ENCODE measurements at regions not wholly inside any gene's neighbourhood (a gene's known extent, or its start where the extent isn't known, plus 50 kb on each side); places are given as distances from the start of the nearest gene placed in this dataset.
"Not testable (repeated sequence)": the region's sequence is repeated elsewhere in the genome, so short reads cannot be mapped to it uniquely, and the experiment has no call there.

DNA sequence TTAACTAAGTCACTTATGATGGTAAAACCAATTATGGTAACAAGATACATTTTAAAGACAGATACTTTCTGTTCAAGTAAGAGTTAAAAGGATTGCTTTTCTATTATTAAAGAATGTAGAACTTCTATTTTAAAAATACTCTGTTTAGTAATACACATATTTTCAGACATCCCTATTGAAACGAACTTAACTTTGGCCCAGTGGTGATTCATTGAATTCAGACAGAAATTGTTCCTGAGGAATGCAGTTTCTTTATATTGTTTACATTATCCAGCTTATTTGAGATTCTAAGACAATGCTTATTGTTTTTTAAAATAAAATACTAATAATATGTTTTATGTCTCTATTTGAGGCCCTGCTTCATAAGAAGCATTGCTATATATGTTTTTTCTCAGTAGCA is 816.4 kb downstream of the SEMA5A start:
- no peak overlapping the region for H3K27ac ChIP-seq (ENCODE audit: low read depth, low read length, poor library complexity, severe bottlenecking)
- H3K79me2 ChIP-seq (ENCODE audit: insufficient read depth, low read length) = no peaks in the 10 kb centered on the region
- no peak for TF ChIP-seq EZH2 (IDR thresholded peaks at IDR 0.05; ENCODE audit: borderline replicate concordance, low read length)
- TF ChIP-seq, protein P1, sequence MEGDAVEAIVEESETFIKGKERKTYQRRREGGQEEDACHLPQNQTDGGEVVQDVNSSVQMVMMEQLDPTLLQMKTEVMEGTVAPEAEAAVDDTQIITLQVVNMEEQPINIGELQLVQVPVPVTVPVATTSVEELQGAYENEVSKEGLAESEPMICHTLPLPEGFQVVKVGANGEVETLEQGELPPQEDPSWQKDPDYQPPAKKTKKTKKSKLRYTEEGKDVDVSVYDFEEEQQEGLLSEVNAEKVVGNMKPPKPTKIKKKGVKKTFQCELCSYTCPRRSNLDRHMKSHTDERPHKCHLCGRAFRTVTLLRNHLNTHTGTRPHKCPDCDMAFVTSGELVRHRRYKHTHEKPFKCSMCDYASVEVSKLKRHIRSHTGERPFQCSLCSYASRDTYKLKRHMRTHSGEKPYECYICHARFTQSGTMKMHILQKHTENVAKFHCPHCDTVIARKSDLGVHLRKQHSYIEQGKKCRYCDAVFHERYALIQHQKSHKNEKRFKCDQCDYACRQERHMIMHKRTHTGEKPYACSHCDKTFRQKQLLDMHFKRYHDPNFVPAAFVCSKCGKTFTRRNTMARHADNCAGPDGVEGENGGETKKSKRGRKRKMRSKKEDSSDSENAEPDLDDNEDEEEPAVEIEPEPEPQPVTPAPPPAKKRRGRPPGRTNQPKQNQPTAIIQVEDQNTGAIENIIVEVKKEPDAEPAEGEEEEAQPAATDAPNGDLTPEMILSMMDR (IDR thresholded peaks at IDR 0.05; ENCODE audit: low read length) = no peak
- H3K9ac ChIP-seq (ENCODE audit: low read length) = no peak overlapping the region
- no peaks in the 10 kb centered on the region for H3K4me1 ChIP-seq (ENCODE audit: insufficient read depth, low read length, severe bottlenecking)
- H3K9me3 ChIP-seq (ENCODE audit: low read length) = no peaks in the 10 kb centered on the region
- no peaks in the 10 kb centered on the region for H3K9me2 ChIP-seq (ENCODE audit: low read depth, low read length)
- no peak overlapping the region for H2AFZ ChIP-seq (ENCODE audit: low read length)
- H3K36me3 ChIP-seq (ENCODE audit: insufficient read depth, low read length) = no peaks in the 10 kb centered on the region
- H3K27me3 ChIP-seq (ENCODE audit: insufficient read depth, low read length) = no peaks in the 10 kb centered on the region
- no peaks in the 10 kb centered on the region for H3F3A ChIP-seq (ENCODE audit: insufficient read depth, low read length)
- no peaks in the 10 kb centered on the region for H4K20me1 ChIP-seq (ENCODE audit: insufficient read depth, low read length)
- H3K4me2 ChIP-seq (ENCODE audit: low read length) = no peak overlapping the region
- H3K4me3 ChIP-seq (ENCODE audit: low read depth, low read length, poor library complexity, severe bottlenecking) = no peak overlapping the region

- no peaks in the 10 kb centered on the region for H3K36me3 ChIP-seq (ENCODE audit: insufficient read depth, low read length)
- H3K9me2 ChIP-seq (ENCODE audit: low read depth, low read length) = no peaks in the 10 kb centered on the region
- no peaks in the 10 kb centered on the region for H3K9me3 ChIP-seq (ENCODE audit: low read length)
- no peaks in the 10 kb centered on the region for H4K20me1 ChIP-seq (ENCODE audit: insufficient read depth, low read length)
- no peaks in the 10 kb centered on the region for H3K4me1 ChIP-seq (ENCODE audit: insufficient read depth, low read length, severe bottlenecking)
- no peaks in the 10 kb centered on the region for H3K79me2 ChIP-seq (ENCODE audit: insufficient read depth, low read length)
- no peak overlapping the region for H3K4me3 ChIP-seq (ENCODE audit: low read depth, low read length, poor library complexity, severe bottlenecking)
- no peak overlapping the region for H2AFZ ChIP-seq (ENCODE audit: low read length)
- H3K9ac ChIP-seq (ENCODE audit: low read length) = no peak overlapping the region
- H3F3A ChIP-seq (ENCODE audit: insufficient read depth, low read length) = no peaks in the 10 kb centered on the region
- no peak for TF ChIP-seq EZH2 (IDR thresholded peaks at IDR 0.05; ENCODE audit: borderline replicate concordance, low read length)
- TF ChIP-seq, protein P1 (IDR thresholded peaks at IDR 0.05; ENCODE audit: low read length) = no peak
- H3K4me2 ChIP-seq (ENCODE audit: low read length) = no peak overlapping the region
- no peak overlapping the region for H3K27ac ChIP-seq (ENCODE audit: low read depth, low read length, poor library complexity, severe bottlenecking)
- no peaks in the 10 kb centered on the region for H3K27me3 ChIP-seq (ENCODE audit: insufficient read depth, low read length)
Measured at GRCh38 chr5:8730194-8730593, 815.7 kb downstream of the SEMA5A start.

- not testable (repeated sequence) for H3K27ac ChIP-seq (ENCODE audit: low read depth, low read length, poor library complexity, severe bottlenecking); H3K4me3 ChIP-seq (ENCODE audit: low read depth, low read length, poor library complexity, severe bottlenecking); H2AFZ ChIP-seq (ENCODE audit: low read length); H3K9ac ChIP-seq (ENCODE audit: low read length); H3K27me3 ChIP-seq (ENCODE audit: insufficient read depth, low read length); H3K79me2 ChIP-seq (ENCODE audit: insufficient read depth, low read length); H4K20me1 ChIP-seq (ENCODE audit: insufficient read depth, low read length); H3K9me3 ChIP-seq (ENCODE audit: low read length); H3F3A ChIP-seq (ENCODE audit: insufficient read depth, low read length); H3K4me2 ChIP-seq (ENCODE audit: low read length); H3K9me2 ChIP-seq (ENCODE audit: low read depth, low read length); H3K36me3 ChIP-seq (ENCODE audit: insufficient read depth, low read length); H3K4me1 ChIP-seq (ENCODE audit: insufficient read depth, low read length, severe bottlenecking)
Measured at GRCh38 chr5:8731110-8731509, 814.8 kb downstream of the SEMA5A start.

DNA sequence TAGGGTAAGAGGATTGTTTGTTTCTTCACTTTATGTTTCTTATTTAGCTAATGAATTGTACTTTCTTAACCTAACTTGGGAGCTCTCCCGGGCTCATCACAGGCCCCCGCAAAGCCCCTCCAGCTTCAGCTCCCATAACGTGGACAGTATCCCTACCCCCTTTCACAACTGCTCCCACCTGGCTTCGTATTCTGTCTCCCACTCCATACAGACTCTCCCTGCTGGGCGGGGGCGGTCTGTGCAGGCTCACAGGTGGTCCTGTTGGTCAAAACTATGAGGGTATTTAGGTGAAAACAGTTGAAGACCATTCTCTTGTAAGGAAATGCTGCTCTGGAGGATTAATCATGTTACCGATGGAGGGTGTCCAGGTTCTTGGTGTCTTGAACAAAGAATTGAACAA is 805.3 kb downstream of the SEMA5A start:
- no peak overlapping the region for H2AFZ ChIP-seq (ENCODE audit: low read length)
- H3K79me2 ChIP-seq (ENCODE audit: insufficient read depth, low read length) = no peaks in the 10 kb centered on the region
- H3K4me2 ChIP-seq (ENCODE audit: low read length) = no peak overlapping the region
- H3K9me2 ChIP-seq (ENCODE audit: low read depth, low read length) = no peaks in the 10 kb centered on the region
- no peaks in the 10 kb centered on the region for H3F3A ChIP-seq (ENCODE audit: insufficient read depth, low read length)
- H3K27me3 ChIP-seq (ENCODE audit: insufficient read depth, low read length) = no peaks in the 10 kb centered on the region
- no peaks in the 10 kb centered on the region for H3K36me3 ChIP-seq (ENCODE audit: insufficient read depth, low read length)
- H3K4me3 ChIP-seq (ENCODE audit: low read depth, low read length, poor library complexity, severe bottlenecking) = no peak overlapping the region
- H3K9me3 ChIP-seq (ENCODE audit: low read length) = no peaks in the 10 kb centered on the region
- TF ChIP-seq, protein P1 (IDR thresholded peaks at IDR 0.05; ENCODE audit: low read length) = no peak
- no peak for TF ChIP-seq EZH2 (IDR thresholded peaks at IDR 0.05; ENCODE audit: borderline replicate concordance, low read length)
- no peak overlapping the region for H3K9ac ChIP-seq (ENCODE audit: low read length)
- H3K27ac ChIP-seq (ENCODE audit: low read depth, low read length, poor library complexity, severe bottlenecking) = no peak overlapping the region
- no peaks in the 10 kb centered on the region for H4K20me1 ChIP-seq (ENCODE audit: insufficient read depth, low read length)
- H3K4me1 ChIP-seq (ENCODE audit: insufficient read depth, low read length, severe bottlenecking) = no peaks in the 10 kb centered on the region

Measured in OCI-LY1 (cell line).